T-helper 1 cell treated with Interleukin-12 subunit alpha and Interleukin-12 subunit beta and Interleukin-4 antibody, amounts not matched to agents 30 μg/mL and 1 μg/mL, for 36 hours (primary cell): ENCODE measurements at regions not wholly inside any gene's neighbourhood (a gene's known extent, or its start where the extent isn't known, plus 50 kb on each side); places are given as distances from the start of the nearest gene placed in this dataset.
A peak's percentile ranks its signal among the peaks of the same experiment; 100 is the strongest.

Source experiments
- H3K27ac Mint-ChIP-seq: one replicate; pipeline ENCODE4 v1.8.0; 2021; ENCODE audit warnings: mild to moderate bottlenecking, mixed read lengths
- H3K27me3 Mint-ChIP-seq: one replicate; pipeline ENCODE4 v1.8.0; 2021; ENCODE audit warnings: low read depth, mixed read lengths
- H3K36me3 Mint-ChIP-seq: one replicate; pipeline ENCODE4 v1.8.0; 2021; ENCODE audit warnings: low read depth, mixed read lengths
- H3K4me1 Mint-ChIP-seq: one replicate; pipeline ENCODE4 v1.8.0; 2021; ENCODE audit warnings: low read depth, mixed read lengths
- H3K4me3 Mint-ChIP-seq: one replicate; pipeline ENCODE4 v1.8.0; 2021; ENCODE audit warnings: mild to moderate bottlenecking, moderate library complexity, mixed read lengths
- H3K9me3 Mint-ChIP-seq: one replicate; pipeline ENCODE4 v1.8.0; 2021; ENCODE audit warnings: mixed read lengths

DNA sequence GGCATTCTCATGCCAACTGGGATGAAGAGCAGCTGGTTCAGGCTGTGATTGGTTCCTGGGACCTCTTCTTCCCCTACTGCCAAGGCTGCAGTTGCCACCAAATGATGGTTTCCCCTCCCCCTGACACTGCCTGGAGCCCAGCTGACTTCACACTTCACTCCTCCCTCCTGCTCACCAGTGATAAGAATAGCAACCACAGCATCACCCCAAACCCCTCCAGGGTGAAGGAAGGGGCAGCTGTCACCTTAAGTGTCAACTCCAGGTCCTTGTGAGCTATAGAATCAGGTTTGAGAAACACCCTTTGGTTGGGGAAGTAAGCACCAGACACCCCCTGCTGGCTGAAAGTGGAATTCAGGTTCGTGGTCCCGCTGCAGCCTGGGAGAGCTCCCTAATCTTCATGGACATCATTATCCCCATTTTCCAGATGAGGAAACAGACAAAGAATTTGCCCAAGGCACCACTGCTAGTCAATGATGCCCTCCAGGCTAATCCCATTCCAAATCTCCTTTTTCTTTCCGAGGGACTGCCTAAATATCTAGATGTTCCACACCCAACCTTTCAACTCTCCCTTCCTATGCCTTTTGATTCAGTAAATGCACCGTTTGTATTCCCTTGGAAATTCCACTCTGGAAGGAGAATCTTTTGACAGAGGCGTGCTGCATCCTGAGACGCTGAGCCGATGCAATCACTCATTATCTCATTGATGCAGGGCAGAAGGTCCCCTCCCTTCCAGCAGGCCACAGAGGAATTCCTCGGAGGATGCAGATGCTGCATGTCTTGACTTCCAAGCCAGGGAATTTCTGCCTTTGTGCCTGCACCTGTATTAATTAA is 50.6 kb upstream of the UQCRFS1 start:
- Mint-ChIP-seq H3K27me3 (peaks cover 12% of the 10 kb centered on the region), H3K9me3 (no peaks in the 10 kb centered on the region), H3K27ac (no peak overlapping the region), H3K4me3 (no peak overlapping the region), H3K36me3 (no peaks in the 10 kb centered on the region), H3K4me1 (no peaks in the 10 kb centered on the region)

DNA sequence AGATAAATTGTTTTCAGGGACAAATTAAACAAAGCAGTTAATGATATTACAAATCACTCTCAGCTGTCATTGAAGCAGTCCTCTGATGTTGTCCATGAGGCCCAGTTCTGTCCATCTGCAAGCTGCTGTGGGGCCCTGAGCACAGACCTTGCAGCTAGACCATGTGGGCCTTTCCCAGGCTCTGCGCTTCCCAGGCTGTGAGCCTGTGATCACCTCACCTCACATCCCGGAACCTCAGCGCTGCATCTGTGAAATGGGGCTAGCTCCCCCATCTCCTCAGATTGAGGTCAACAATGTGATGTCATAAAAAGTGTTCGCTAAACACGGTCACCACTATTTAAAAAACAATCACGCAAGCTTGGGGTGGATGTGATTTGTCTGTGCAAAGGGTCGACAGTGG is 51.9 kb upstream of the UQCRFS1 start:
- peaks cover 12% of the 10 kb centered on the region for H3K27me3 Mint-ChIP-seq
- no peaks in the 10 kb centered on the region for H3K4me1 Mint-ChIP-seq
- no peaks in the 10 kb centered on the region for H3K36me3 Mint-ChIP-seq
- no peak overlapping the region for H3K4me3 Mint-ChIP-seq
- H3K27ac Mint-ChIP-seq, result no peak overlapping the region
- H3K9me3 Mint-ChIP-seq, result no peaks in the 10 kb centered on the region

DNA sequence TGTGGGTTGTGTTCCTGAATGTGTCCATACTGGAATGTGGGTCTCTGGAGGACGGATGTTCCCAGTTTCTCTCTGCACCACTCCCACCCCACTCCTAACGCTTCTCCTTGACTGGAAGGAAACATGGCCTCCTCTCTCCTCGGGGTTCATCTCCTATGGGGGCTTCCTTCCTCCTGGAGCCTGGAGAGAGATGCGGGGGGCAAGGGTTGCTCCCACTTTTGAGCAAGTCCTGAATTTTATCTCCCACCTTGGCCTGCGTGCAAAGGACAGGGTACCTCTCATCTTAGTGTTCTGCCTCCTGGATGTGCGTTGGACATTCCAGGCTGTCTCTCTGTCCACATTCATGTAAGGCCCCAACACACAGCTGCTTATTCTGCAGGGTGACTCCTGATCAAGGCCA is 52.5 kb upstream of the UQCRFS1 start:
- Mint-ChIP-seq H3K4me3 (no peak overlapping the region), H3K36me3 (no peaks in the 10 kb centered on the region), H3K27ac (no peak overlapping the region), H3K4me1 (no peaks in the 10 kb centered on the region), H3K27me3 (peaks cover 12% of the 10 kb centered on the region), H3K9me3 (no peaks in the 10 kb centered on the region)

DNA sequence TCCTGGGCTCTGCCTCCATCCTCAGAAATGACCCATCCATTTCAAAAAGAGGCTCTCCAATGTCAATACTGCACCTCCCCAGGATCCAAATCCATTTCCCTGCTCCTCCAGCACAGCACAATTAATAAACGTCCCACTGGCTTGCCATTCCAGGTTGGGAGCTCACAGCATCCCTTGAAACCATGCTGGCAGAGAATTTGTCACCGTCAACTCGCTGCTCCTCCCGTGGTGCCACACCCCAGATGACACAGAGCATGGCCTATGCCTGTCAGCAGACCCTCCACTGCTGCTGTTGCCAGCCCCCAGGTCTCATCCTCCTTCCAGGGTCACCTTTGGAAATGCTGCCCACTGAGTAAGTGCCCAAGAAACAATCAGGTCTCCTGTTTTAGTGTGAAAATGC is 53.0 kb upstream of the UQCRFS1 start:
- H3K36me3 Mint-ChIP-seq, result no peaks in the 10 kb centered on the region
- H3K9me3 Mint-ChIP-seq, result no peaks in the 10 kb centered on the region
- no peak overlapping the region for H3K4me3 Mint-ChIP-seq
- no peaks in the 10 kb centered on the region for H3K4me1 Mint-ChIP-seq
- H3K27ac Mint-ChIP-seq, result no peak overlapping the region
- H3K27me3 Mint-ChIP-seq, result peaks cover 12% of the 10 kb centered on the region

DNA sequence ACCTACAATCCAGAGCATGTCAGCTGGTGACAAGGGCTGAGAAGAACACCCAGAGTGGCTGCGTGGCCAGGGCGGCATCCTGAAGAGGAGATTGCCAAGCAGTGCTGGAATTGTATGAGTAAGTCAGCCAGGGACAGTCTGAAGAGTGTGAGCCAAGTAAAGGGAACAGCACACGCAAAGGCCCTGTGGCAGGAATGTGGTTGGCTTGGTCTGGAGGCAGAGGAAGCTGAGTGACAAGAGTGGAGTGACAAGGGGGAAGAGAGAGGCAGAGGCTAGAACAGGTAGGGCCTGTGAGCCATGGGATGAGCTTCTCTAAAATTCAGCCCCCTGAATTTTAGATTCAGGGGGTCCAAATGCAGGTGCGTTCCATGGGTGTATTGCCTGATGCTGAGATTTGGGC is 53.7 kb upstream of the UQCRFS1 start:
- Mint-ChIP-seq H3K9me3 (no peaks in the 10 kb centered on the region), H3K27ac (no peak overlapping the region), H3K4me1 (no peaks in the 10 kb centered on the region), H3K36me3 (no peaks in the 10 kb centered on the region), H3K4me3 (no peak overlapping the region), H3K27me3 (peaks cover 12% of the 10 kb centered on the region)

DNA sequence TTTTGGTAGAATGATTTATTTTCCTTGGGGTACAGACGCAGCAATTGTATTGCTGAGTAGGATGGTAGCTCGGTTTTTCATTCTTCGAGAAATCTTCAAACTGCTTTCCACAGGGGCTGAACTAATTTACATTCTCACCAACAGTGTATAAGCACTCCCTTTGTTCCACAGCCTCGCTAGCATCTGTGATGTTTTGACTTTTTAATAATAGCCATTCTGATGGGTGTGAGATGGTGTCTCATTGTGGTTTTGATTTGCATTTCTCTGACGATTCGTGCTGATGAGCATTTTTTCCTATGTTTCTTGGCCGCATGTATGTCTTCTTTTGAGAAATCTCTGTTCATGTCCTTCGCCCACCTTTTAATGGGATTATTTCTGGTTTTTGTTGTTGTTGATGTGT is 54.8 kb upstream of the UQCRFS1 start:
- peaks cover 12% of the 10 kb centered on the region for H3K27me3 Mint-ChIP-seq
- no peak overlapping the region for H3K4me3 Mint-ChIP-seq
- H3K4me1 Mint-ChIP-seq, result no peaks in the 10 kb centered on the region
- no peaks in the 10 kb centered on the region for H3K9me3 Mint-ChIP-seq
- no peak overlapping the region for H3K27ac Mint-ChIP-seq
- no peaks in the 10 kb centered on the region for H3K36me3 Mint-ChIP-seq

DNA sequence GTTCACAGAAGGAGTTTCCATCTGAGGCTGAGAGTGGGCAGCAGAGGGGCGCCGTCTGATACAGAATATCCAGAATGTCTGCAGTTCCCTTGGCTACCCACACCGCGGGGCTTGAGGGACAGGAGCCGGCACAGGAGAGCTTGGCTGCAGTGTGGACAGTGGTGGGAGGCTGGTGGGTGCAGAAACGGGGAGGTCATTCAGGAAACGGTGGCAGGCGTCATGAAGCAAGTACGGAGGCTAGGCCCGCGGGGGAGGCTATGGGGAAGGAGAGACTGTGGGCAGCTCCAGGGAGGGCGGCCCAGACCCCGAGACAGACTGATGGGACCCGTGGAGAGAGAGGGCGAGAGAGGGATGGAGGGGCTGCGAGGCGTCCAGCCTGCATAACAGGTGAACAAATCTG is 55.2 kb upstream of the UQCRFS1 start:
- no peaks in the 10 kb centered on the region for H3K4me1 Mint-ChIP-seq
- H3K36me3 Mint-ChIP-seq, result no peaks in the 10 kb centered on the region
- H3K27ac Mint-ChIP-seq, result no peak overlapping the region
- peaks cover 12% of the 10 kb centered on the region for H3K27me3 Mint-ChIP-seq
- no peaks in the 10 kb centered on the region for H3K9me3 Mint-ChIP-seq
- H3K4me3 Mint-ChIP-seq, result no peak overlapping the region

DNA sequence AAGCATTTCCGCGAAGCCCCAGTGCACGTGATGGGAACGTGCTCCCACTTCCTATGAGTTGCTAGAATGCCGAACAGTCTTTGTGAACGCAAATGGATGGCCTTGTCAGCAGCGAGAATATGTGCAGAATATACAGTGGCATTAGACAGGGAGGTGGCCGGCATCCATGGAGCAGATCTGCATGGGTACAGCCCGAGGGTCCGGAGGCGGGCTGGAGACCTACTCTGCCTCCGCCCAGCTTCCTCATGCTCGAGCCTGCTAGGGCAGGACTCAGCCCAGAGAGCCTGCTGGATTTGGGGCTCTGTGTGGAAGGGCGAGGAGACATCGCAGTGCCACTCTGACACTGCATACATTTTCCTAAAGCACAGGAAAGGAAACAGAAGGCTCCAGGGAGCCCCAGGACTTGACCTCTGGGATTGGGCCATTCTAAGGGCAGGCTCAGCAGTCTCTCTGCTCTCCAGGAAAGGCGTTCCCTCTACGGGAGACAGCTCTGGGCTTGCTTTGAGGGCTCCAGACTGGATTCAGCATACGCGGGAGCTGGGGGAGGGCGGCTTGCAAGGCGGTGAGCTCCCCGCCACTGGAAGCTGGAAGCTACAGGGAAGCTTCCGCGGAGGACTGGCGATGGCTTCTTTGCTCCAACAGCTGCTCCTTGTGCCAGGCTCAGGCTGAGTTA is 55.9 kb upstream of the UQCRFS1 start:
- Mint-ChIP-seq H3K27me3 (peaks cover 6% of the 10 kb centered on the region), H3K36me3 (no peaks in the 10 kb centered on the region), H3K9me3 (no peaks in the 10 kb centered on the region), H3K4me1 (no peaks in the 10 kb centered on the region), H3K4me3 (no peak overlapping the region), H3K27ac (no peak overlapping the region)

DNA sequence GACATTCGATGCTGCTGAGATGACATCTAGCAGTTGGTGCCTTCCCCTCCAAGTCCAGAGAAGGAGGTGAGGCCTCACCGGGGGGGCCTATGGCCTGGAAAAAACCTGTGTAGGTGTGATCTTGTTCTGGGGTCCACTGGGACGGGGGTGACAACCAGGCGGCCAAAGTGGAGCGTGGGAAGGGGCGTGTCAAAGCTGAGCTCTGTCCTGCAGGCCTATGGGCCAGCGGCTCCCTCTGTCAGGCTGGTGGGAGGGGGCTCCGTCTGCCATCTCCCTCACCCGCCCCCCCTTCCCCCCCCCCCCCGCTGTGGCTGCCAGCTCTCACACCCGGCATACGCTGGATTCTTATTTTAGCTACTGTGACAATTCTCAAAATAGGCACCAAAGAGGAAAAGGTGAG is 56.7 kb upstream of the UQCRFS1 start:
- Mint-ChIP-seq H3K27ac (no peak overlapping the region), H3K4me3 (no peak overlapping the region), H3K9me3 (no peaks in the 10 kb centered on the region), H3K27me3 (peaks cover 3% of the 10 kb centered on the region), H3K36me3 (no peaks in the 10 kb centered on the region), H3K4me1 (no peaks in the 10 kb centered on the region)

DNA sequence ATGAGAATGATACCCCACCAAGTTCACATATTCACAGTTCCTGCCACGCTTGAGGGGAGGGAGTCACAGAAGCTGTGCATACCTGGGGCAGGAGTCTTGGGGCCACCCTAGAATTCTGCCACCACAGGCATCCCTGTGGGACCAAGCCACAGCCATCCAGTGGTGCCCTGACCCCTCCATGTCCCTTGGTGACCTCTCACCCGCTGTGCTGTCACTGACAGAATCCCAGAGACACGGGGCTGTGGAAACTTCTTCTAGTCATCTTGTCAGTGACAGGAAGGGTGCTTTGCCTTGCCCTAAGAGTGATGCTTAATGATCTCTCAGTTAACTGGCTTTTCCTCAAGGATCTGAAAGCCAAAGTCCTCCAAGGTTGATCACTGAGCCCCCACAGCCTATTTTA is 58.4 kb upstream of the UQCRFS1 start:
- Mint-ChIP-seq H3K9me3 (no peaks in the 10 kb centered on the region), H3K4me3 (no peak overlapping the region), H3K36me3 (peaks cover 2% of the 10 kb centered on the region), H3K4me1 (peaks cover 1% of the 10 kb centered on the region), H3K27ac (no peak overlapping the region), H3K27me3 (peaks cover 3% of the 10 kb centered on the region)

DNA sequence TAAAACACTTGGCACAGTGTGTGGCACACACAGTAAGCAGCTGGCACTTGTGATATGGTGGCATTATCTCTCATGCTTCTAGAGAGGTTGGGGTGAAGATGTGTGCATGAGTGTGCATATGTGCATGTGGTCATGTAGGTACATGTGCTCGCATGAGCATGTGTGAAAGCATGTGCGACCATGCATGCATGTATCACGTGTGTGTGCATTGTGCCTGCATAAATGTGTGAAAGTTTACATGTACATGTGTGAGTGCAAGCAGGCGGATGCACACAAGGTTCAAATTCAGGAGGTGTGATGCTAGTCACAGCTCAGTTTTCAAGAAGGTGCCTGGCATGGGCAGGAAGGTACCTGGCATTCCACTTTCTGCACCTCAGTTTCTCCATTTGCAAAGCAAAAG is 59.0 kb upstream of the UQCRFS1 start:
- H3K4me1 Mint-ChIP-seq, result peaks cover 3% of the 10 kb centered on the region
- H3K27ac Mint-ChIP-seq, result no peak overlapping the region
- H3K9me3 Mint-ChIP-seq, result no peaks in the 10 kb centered on the region
- H3K27me3 Mint-ChIP-seq, result peaks cover 3% of the 10 kb centered on the region
- H3K36me3 Mint-ChIP-seq, result peaks cover 2% of the 10 kb centered on the region
- H3K4me3 Mint-ChIP-seq, result no peak overlapping the region

DNA sequence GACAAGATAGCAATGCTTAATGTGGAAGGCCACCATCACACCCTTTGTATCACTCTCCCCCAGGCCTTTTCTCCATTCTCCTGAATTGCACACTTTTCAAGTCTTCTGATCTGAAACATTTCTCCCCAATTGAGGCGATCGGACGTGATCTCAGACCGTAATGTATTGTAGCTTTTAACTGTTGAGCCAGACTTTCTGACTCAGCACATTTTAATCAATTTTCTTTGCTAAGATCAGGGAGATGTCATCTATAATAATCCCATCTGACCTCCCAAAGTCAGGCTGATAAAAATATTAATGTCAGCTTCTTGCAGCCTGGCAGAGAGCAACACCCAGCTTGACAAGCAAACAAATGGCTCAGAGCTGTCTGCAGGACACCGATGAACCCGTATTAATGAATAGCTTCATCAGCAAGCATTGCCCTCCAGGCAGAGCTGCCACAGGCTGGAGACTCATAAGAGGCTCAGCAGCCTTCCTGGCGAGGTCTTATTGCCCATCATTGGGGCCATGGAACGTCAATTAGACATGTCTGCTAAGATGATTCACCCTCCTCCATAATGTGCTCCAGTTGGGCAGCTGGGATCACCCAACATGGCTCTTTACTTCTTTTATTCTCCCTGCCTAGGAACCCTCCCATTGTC is 60.2 kb upstream of the UQCRFS1 start:
- Mint-ChIP-seq H3K27me3 (peaks cover 4% of the 10 kb centered on the region), H3K36me3 (peaks cover 2% of the 10 kb centered on the region), H3K4me3 (no peak overlapping the region), H3K27ac (no peak overlapping the region), H3K9me3 (no peaks in the 10 kb centered on the region), H3K4me1 (peaks cover 12% of the 10 kb centered on the region)

DNA sequence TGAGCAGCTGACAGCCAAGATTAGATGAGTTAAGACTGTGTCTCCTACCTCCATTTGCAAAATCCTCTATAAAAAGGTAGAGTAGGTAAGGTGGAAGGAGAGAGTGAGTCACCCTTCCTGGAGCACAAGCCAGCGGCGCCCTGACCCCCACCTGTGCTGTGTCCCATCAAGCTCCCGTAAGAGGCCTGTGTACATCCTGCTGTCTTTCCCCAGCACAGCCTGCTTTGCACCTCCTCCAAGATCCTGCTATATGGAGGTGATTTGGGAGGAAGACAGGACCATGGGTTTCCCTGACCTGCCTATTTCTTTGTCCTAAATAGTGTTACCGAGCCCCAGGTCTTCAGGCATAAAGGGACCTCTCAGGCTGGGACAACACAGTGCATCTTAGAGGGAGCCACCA is 62.3 kb upstream of the UQCRFS1 start:
- no peak overlapping the region for H3K4me3 Mint-ChIP-seq
- peaks cover 3% of the 10 kb centered on the region for H3K27me3 Mint-ChIP-seq
- peaks cover 2% of the 10 kb centered on the region for H3K36me3 Mint-ChIP-seq
- peaks cover 12% of the 10 kb centered on the region for H3K4me1 Mint-ChIP-seq
- no peak overlapping the region for H3K27ac Mint-ChIP-seq
- H3K9me3 Mint-ChIP-seq, result no peaks in the 10 kb centered on the region

DNA sequence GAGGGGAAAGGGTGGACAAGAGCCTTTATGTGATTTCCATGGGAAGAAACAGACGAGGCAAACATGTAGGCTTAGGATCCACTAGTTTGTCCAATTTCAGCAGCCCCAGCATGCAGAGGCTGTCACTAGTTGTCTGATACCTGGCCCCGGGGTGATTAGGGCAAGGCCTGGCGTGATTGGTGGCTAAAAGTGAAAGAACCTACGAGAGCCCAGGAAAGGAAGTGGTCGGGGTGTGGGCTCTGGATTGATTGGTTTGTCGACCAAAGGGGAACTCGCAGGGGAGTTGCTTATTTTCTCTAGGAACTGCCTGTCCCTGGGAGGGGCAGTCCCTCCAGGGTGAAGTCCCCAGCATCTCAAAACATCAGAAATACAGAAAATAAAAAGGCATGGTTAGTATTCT is 64.2 kb upstream of the UQCRFS1 start:
- Mint-ChIP-seq H3K27me3 (peaks cover 3% of the 10 kb centered on the region), H3K9me3 (no peaks in the 10 kb centered on the region), H3K36me3 (peaks cover 2% of the 10 kb centered on the region), H3K4me1 (peaks cover 12% of the 10 kb centered on the region), H3K27ac (peak overlapping the region; percentile 70), H3K4me3 (peak overlapping the region; percentile 19)

DNA sequence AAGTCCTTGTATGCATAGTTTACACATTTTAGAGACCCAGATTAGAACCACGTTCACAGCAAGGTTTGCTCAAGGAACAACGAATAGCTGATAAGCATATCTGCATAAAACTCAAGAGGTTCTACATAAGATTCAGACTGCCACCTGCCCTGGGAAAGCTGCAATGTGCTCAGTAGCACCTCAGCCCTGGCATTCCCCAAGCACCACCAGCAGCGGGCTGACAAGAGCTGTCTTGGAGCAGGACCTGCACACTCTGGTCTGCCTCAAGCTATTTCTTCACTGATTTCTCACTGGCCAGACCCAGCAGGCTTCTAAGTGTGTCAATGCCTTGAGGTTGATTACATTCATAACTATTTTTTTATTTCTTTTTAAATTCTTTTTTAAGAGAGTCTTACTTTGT is 65.8 kb upstream of the UQCRFS1 start:
- H3K9me3 Mint-ChIP-seq, result no peaks in the 10 kb centered on the region
- H3K4me3 Mint-ChIP-seq, result no peak overlapping the region
- H3K27me3 Mint-ChIP-seq, result peaks cover 3% of the 10 kb centered on the region
- H3K27ac Mint-ChIP-seq, result no peak overlapping the region
- peaks cover 12% of the 10 kb centered on the region for H3K4me1 Mint-ChIP-seq
- peaks cover 2% of the 10 kb centered on the region for H3K36me3 Mint-ChIP-seq
